SK-N-SH (cell line): ENCODE measurements at regions not wholly inside any gene's neighbourhood (a gene's known extent, or its start where the extent isn't known, plus 50 kb on each side); places are given as distances from the start of the nearest gene placed in this dataset.

Experiments
- CTCF ChIA-PET: fragments of 300-600, 350-600 bp; formaldehyde crosslinking; extraction: SDS; loops from one replicate; lab custom pipeline; 2021; lab: Yijun Ruan, JAX
- POLR2A ChIA-PET: fragments of 350-600 bp; sonication (Branson Sonifier 250); formaldehyde crosslinking; extraction: SDS; loops from one replicate; lab custom pipeline; 2020; ENCODE audit warnings: antibody characterized with exemption, inconsistent platforms; lab: Yijun Ruan, JAX
- DNase-seq: peaks from one replicate; pipeline ENCODE4 v3.0.0; 2012
- H2AFZ ChIP-seq: fragments of 200-600 bp; sonication (generic); 2 replicates; pipeline ENCODE4 v1.8.1; 2016; ENCODE audit warnings: antibody characterized with exemption, mild to moderate bottlenecking, low read depth
- H3F3A ChIP-seq: fragments of 200-600 bp; sonication (generic); replicated peaks from 2 replicates; pipeline ENCODE3; 2016; ENCODE audit warnings: antibody characterized with exemption, mild to moderate bottlenecking; ENCODE audit not compliant: insufficient read depth
- H3K27ac ChIP-seq, 2 experiments: fragments of 200-500 bp in 1 of 2; fragments of 200-600 bp in 1 of 2; sonication (Bioruptor generic) in 1 of 2; sonication (generic), shearing (Covaris generic) in 1 of 2; 2 replicates each; pipeline versions ENCODE4 v1.5.1 to v1.6.1; 2014 to 2016; ENCODE audit warnings: low read depth in 2 of 2, inconsistent platforms in 1 of 2, low read length in 1 of 2, mild to moderate bottlenecking in 1 of 2, mixed read lengths in 1 of 2
- H3K27me3 ChIP-seq: fragments of 200-600 bp; sonication (generic), shearing (Covaris generic); 2 replicates; pipeline ENCODE4 v1.6.1; 2016; ENCODE audit warnings: mixed run types; ENCODE audit not compliant: insufficient read depth
- H3K36me3 ChIP-seq, 2 experiments: fragments of 200-500 bp in 1 of 2; fragments of 200-600 bp in 1 of 2; sonication (Bioruptor generic) in 1 of 2; sonication (generic) in 1 of 2; replicated peaks in 1 of 2; 2 replicates each; pipeline versions ENCODE3 to v1.5.1; 2014 to 2016; ENCODE audit warnings: low read length in 1 of 2, mild to moderate bottlenecking in 1 of 2; ENCODE audit not compliant: insufficient read depth in 2 of 2, control insufficient read depth in 1 of 2
- H3K4me1 ChIP-seq, 2 experiments: fragments of 200-500 bp in 1 of 2; fragments of 200-600 bp in 1 of 2; sonication (Bioruptor generic) in 1 of 2; sonication (generic), shearing (Covaris generic) in 1 of 2; 2 replicates each; pipeline versions ENCODE4 v1.5.1 to v1.6.1; 2014 to 2016; ENCODE audit warnings: low read depth in 1 of 2, low read length in 1 of 2, mixed run types in 1 of 2; ENCODE audit not compliant: insufficient read depth in 2 of 2, control insufficient read depth in 1 of 2
- H3K4me2 ChIP-seq: fragments of 200-600 bp; sonication (generic), shearing (Covaris generic); 2 replicates; pipeline ENCODE4 v1.6.1; 2017; ENCODE audit warnings: mixed run types
- H3K4me3 ChIP-seq, 2 experiments: fragments of 200-500 bp in 1 of 2; fragments of 200-600 bp in 1 of 2; sonication (Bioruptor generic) in 1 of 2; sonication (generic), shearing (Covaris generic) in 1 of 2; 2 replicates each; pipeline versions ENCODE4 v1.5.1 to v1.8.1; 2014 to 2016; ENCODE audit warnings: low read depth in 2 of 2, inconsistent platforms in 1 of 2, low read length in 1 of 2, mild to moderate bottlenecking in 1 of 2, mixed read lengths in 1 of 2, moderate library complexity in 1 of 2
- H3K79me2 ChIP-seq: fragments of 200-600 bp; sonication (generic); 2 replicates; pipeline ENCODE4 v1.8.1; 2017; ENCODE audit warnings: mild to moderate bottlenecking; ENCODE audit not compliant: insufficient read depth
- H3K9ac ChIP-seq: fragments of 200-600 bp; sonication (generic); 2 replicates; pipeline ENCODE4 v1.6.1; 2017; ENCODE audit warnings: mixed run types
- H3K9me2 ChIP-seq: fragments of 200-600 bp; sonication (generic); 2 replicates; pipeline ENCODE4 v1.6.1; 2017; ENCODE audit warnings: mixed run types
- H3K9me3 ChIP-seq: fragments of 200-600 bp; sonication (generic); 2 replicates; pipeline ENCODE4 v1.6.1; 2017; ENCODE audit warnings: mixed run types, mild to moderate bottlenecking, moderate library complexity
- H4K20me1 ChIP-seq: fragments of 200-600 bp; sonication (generic); 2 replicates; pipeline ENCODE4 v1.6.1; 2017; ENCODE audit warnings: mild to moderate bottlenecking, mixed run types; ENCODE audit not compliant: insufficient read depth
- CTCF ChIP-seq: fragments of 200-600 bp; sonication (generic); IDR thresholded peaks from 2 replicates; pipeline ENCODE4 v1.6.1; 2017; ENCODE audit warnings: antibody characterized with exemption, mild to moderate bottlenecking, moderate library complexity
- EP300 ChIP-seq, 2 experiments: IDR thresholded peaks; 2 replicates each; pipeline versions ENCODE4 v1.4.0 to v1.6.1; 2012; ENCODE audit warnings: borderline replicate concordance in 1 of 2, low read depth in 1 of 2, low read length in 1 of 2
- FOSL2 ChIP-seq: IDR thresholded peaks from 2 replicates; pipeline ENCODE4 v1.4.0; 2012; ENCODE audit warnings: low read depth, mild to moderate bottlenecking, moderate library complexity, borderline replicate concordance
- FOXM1 ChIP-seq: IDR thresholded peaks from 2 replicates; pipeline ENCODE4 v1.4.0; 2012; ENCODE audit warnings: low read depth, mild to moderate bottlenecking
- GATA2 ChIP-seq: sonication (generic); formaldehyde crosslinking; IDR thresholded peaks from 2 replicates; pipeline ENCODE4 v1.5.0; 2020; ENCODE audit warnings: mild to moderate bottlenecking, missing genetic modification reagents
- JUND ChIP-seq: IDR thresholded peaks from 2 replicates; pipeline ENCODE4 v1.4.0; 2012
- MEF2A ChIP-seq: IDR thresholded peaks from 2 replicates; pipeline ENCODE4 v1.4.0; 2012; ENCODE audit warnings: low read depth, borderline replicate concordance
- MXI1 ChIP-seq: IDR thresholded peaks from 2 replicates; pipeline ENCODE4 v1.6.1; 2012; ENCODE audit warnings: mild to moderate bottlenecking, low read depth, low read length, improper control_type of control experiment
- NFIC ChIP-seq: IDR thresholded peaks from 2 replicates; pipeline ENCODE4 v1.4.0; 2012; ENCODE audit warnings: borderline replicate concordance
- NRF1 ChIP-seq: IDR thresholded peaks from 2 replicates; pipeline ENCODE4 v1.6.1; 2012; ENCODE audit warnings: low read depth, mild to moderate bottlenecking, low read length
- PBX3 ChIP-seq: IDR thresholded peaks from 2 replicates; pipeline ENCODE4; 2012
- RFX5 ChIP-seq: IDR thresholded peaks from 2 replicates; pipeline ENCODE4 v1.6.1; 2012; ENCODE audit warnings: mild to moderate bottlenecking, improper control_type of control experiment, low read length
- SIN3A ChIP-seq: IDR thresholded peaks from 2 replicates; pipeline ENCODE4 v1.6.1; 2012; ENCODE audit warnings: low read depth, mild to moderate bottlenecking, low read length, moderate library complexity, borderline replicate concordance
- TAF1 ChIP-seq: IDR thresholded peaks from 2 replicates; pipeline ENCODE4 v1.6.1; 2012; ENCODE audit warnings: low read depth, mild to moderate bottlenecking, low read length, moderate library complexity, borderline replicate concordance
- TCF12 ChIP-seq: IDR thresholded peaks from 2 replicates; pipeline ENCODE4 v1.4.0; 2012
- TEAD4 ChIP-seq: IDR thresholded peaks from 2 replicates; pipeline ENCODE4 v1.4.0; 2012; ENCODE audit warnings: mild to moderate bottlenecking, borderline replicate concordance; ENCODE audit not compliant: insufficient read depth
- YY1 ChIP-seq: IDR thresholded peaks from 2 replicates; pipeline ENCODE4 v1.4.0; 2012; ENCODE audit warnings: low read depth, mild to moderate bottlenecking
- WGBS: methylation state at CpG from one replicate; pipeline ENCODE4 v1.1.6; 2017; ENCODE audit warnings: low lambda C conversion rate; 5-methylcytosine and 5-hydroxymethylcytosine counted together
- TF ChIP-seq, protein P1 (sequence below): IDR thresholded peaks from 2 replicates; pipeline ENCODE4 v1.4.0; 2012; ENCODE audit warnings: low read depth, borderline replicate concordance
- TF ChIP-seq, protein P2 (sequence below): fragments of 150-350 bp; IDR thresholded peaks from 2 replicates; pipeline ENCODE4 v1.6.1; 2017; ENCODE audit warnings: antibody characterized with exemption, low read length, low read depth, borderline replicate concordance
- TF ChIP-seq, protein P3 (sequence below): IDR thresholded peaks from 2 replicates; pipeline ENCODE4 v1.4.0; 2012; ENCODE audit warnings: low read depth, borderline replicate concordance
- TF ChIP-seq, protein P4 (sequence below): fragments of 150-350 bp; IDR thresholded peaks from 2 replicates; pipeline ENCODE4 v1.6.1; 2016; ENCODE audit warnings: mild to moderate bottlenecking, low read depth, low read length

GRCh38 chr3:30188713-30189112 lies 417.7 kb upstream of the TGFBR2 start:
- Histone ChIP-seq H3K9ac (no peak overlapping the region), H3K4me3 (no peak overlapping the region), H3K4me2 (no peak overlapping the region), H2AFZ (no peak overlapping the region), H3K27ac (peak overlapping the region in 1 of 2 experiments; percentile 11; a peak in 1 of 4 replicates), H3K9me2 (no peaks in the 10 kb centered on the region), H3K79me2 (no peaks in the 10 kb centered on the region), H3F3A (no peaks in the 10 kb centered on the region), H3K9me3 (no peaks in the 10 kb centered on the region), H3K36me3 (no peaks in the 10 kb centered on the region), H4K20me1 (no peaks in the 10 kb centered on the region), H3K27me3 (no peaks in the 10 kb centered on the region), H3K4me1 (peaks cover 10 to 21% of the 10 kb centered on the region in 2 experiments; a peak in 3 of 4 replicates)
- ChIA-PET POLR2A (no interaction called here), CTCF (interaction anchor here (1.2 to 2.2 kb wide), 2 partner anchors 10 to 146 kb away, joined by 7 to 17 read pairs; no protein-coding TSS in a partner anchor)
- no peak for DNase-seq
- TF ChIP-seq EP300 (IDR thresholded peaks at IDR 0.05; ENCODE audit: borderline replicate concordance in 1 of 2, low read depth in 1 of 2, low read length in 1 of 2) (peak in 1 of 2 experiments; percentile 61; a peak in 3 of 4 replicates), MEF2A (no peak), NFIC (peak; percentile 61), JUND (peak; percentile 41; the same call in 1 of the 2 replicates), FOSL2 (peak; percentile 42; the same call in 1 of the 2 replicates), PBX3 (peak; percentile 73), TCF12 (peak; percentile 74), SIN3A (no peak)
- WGBS = 100% methylated on average over 1 of the region's 1 CpG

DNA sequence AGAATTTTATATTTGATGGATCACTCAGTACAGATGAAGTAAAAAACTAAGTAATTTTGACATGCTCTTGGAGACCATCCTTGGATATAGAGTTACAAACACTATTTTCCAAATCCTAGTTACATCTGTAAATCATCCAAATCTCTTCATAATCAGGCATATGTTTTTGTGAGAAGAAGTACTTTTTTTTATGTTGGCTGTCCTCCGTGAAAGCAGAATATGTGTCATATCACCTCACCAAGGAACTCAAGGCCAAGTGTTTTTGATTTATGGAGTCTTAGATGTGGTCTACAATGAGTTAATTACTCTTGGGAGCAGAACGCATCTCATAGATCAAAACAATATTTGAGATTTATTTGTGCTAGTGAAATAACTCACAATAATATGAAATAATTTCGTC lies 416.5 kb upstream of the TGFBR2 start:
- Histone ChIP-seq H4K20me1 (no peaks in the 10 kb centered on the region), H3K4me1 (peaks cover 10 to 16% of the 10 kb centered on the region in 2 experiments; a peak in 3 of 4 replicates), H3K27me3 (no peaks in the 10 kb centered on the region), H3K27ac (no peak overlapping the region), H3K9ac (no peak overlapping the region), H3K79me2 (no peaks in the 10 kb centered on the region), H3K9me2 (no peaks in the 10 kb centered on the region), H3K36me3 (no peaks in the 10 kb centered on the region), H2AFZ (no peak overlapping the region), H3K9me3 (no peaks in the 10 kb centered on the region), H3K4me3 (no peak overlapping the region), H3K4me2 (no peak overlapping the region), H3F3A (no peaks in the 10 kb centered on the region)
- ChIA-PET CTCF (no interaction called here), POLR2A (no interaction called here)
- no peak for DNase-seq
- 49% methylated on average over 3 of the region's 3 CpGs for WGBS
- TF ChIP-seq NRF1 = no peak
- no peak for TF ChIP-seq SIN3A
- no peak for TF ChIP-seq GATA2 (CRISPR knock-in tag)
- no peak for TF ChIP-seq TEAD4
- TF ChIP-seq MXI1 = no peak
- no peak for TF ChIP-seq YY1
- TF ChIP-seq FOSL2 = no peak
- TF ChIP-seq CTCF = no peak
- TF ChIP-seq, protein P1, sequence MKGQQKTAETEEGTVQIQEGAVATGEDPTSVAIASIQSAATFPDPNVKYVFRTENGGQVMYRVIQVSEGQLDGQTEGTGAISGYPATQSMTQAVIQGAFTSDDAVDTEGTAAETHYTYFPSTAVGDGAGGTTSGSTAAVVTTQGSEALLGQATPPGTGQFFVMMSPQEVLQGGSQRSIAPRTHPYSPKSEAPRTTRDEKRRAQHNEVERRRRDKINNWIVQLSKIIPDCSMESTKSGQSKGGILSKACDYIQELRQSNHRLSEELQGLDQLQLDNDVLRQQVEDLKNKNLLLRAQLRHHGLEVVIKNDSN = no peak
- TF ChIP-seq, protein P2, sequence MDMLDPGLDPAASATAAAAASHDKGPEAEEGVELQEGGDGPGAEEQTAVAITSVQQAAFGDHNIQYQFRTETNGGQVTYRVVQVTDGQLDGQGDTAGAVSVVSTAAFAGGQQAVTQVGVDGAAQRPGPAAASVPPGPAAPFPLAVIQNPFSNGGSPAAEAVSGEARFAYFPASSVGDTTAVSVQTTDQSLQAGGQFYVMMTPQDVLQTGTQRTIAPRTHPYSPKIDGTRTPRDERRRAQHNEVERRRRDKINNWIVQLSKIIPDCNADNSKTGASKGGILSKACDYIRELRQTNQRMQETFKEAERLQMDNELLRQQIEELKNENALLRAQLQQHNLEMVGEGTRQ = no peak
- TF ChIP-seq, protein P3, sequence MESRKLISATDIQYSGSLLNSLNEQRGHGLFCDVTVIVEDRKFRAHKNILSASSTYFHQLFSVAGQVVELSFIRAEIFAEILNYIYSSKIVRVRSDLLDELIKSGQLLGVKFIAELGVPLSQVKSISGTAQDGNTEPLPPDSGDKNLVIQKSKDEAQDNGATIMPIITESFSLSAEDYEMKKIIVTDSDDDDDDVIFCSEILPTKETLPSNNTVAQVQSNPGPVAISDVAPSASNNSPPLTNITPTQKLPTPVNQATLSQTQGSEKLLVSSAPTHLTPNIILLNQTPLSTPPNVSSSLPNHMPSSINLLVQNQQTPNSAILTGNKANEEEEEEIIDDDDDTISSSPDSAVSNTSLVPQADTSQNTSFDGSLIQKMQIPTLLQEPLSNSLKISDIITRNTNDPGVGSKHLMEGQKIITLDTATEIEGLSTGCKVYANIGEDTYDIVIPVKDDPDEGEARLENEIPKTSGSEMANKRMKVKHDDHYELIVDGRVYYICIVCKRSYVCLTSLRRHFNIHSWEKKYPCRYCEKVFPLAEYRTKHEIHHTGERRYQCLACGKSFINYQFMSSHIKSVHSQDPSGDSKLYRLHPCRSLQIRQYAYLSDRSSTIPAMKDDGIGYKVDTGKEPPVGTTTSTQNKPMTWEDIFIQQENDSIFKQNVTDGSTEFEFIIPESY = no peak
- TF ChIP-seq, protein P4, sequence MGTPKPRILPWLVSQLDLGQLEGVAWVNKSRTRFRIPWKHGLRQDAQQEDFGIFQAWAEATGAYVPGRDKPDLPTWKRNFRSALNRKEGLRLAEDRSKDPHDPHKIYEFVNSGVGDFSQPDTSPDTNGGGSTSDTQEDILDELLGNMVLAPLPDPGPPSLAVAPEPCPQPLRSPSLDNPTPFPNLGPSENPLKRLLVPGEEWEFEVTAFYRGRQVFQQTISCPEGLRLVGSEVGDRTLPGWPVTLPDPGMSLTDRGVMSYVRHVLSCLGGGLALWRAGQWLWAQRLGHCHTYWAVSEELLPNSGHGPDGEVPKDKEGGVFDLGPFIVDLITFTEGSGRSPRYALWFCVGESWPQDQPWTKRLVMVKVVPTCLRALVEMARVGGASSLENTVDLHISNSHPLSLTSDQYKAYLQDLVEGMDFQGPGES = no peak
- TF ChIP-seq TAF1 = no peak
- no peak for TF ChIP-seq RFX5
- no peak for TF ChIP-seq FOXM1
